ENCODE measurements at regions not wholly inside any gene's neighbourhood (a gene's known extent, or its start where the extent isn't known, plus 50 kb on each side); places are given as distances from the start of the nearest gene placed in this dataset.

- TF ChIP-seq EZH2 (IDR thresholded peaks at IDR 0.05; ENCODE audit: borderline replicate concordance) (no peak), CTCF (IDR thresholded peaks at IDR 0.05; ENCODE audit: poor library complexity) (no peak)
Observed at GRCh38 chr12:115305867-115306266, 621.9 kb upstream of the TBX3 start.

Data from hepatocyte (in vitro differentiated cells).